A549 (cell line): ENCODE measurements at regions not wholly inside any gene's neighbourhood (a gene's known extent, or its start where the extent isn't known, plus 50 kb on each side); places are given as distances from the start of the nearest gene placed in this dataset.

Source experiments
- BCL3 ChIP-seq: fragments of >200 bp; sonication (Bioruptor Twin); formaldehyde crosslinking; IDR thresholded peaks from 3 replicates; pipeline ENCODE4 v1.6.1; 2016
- BHLHE40 ChIP-seq: IDR thresholded peaks from 2 replicates; pipeline ENCODE4 v1.6.1; 2012; ENCODE audit warnings: low read depth, low read length, inconsistent platforms
- EP300 ChIP-seq, 2 experiments: fragments of >200 bp; sonication (Bioruptor Twin); formaldehyde crosslinking; IDR thresholded peaks; 2 replicates in 1 of 2; 3 replicates in 1 of 2; pipeline ENCODE4 v1.6.1; 2016 to 2017
- JUN ChIP-seq, 2 experiments: fragments of >200 bp; sonication (Bioruptor Twin); formaldehyde crosslinking; IDR thresholded peaks; 2 replicates in 1 of 2; 3 replicates in 1 of 2; pipeline ENCODE4 v1.6.1; 2016 to 2017
- MYC ChIP-seq: IDR thresholded peaks from 2 replicates; pipeline ENCODE4 v1.6.1; 2012; ENCODE audit warnings: mild to moderate bottlenecking, inconsistent platforms, low read length, improper control_type of control experiment, borderline replicate concordance
- POLR2A ChIP-seq: IDR thresholded peaks from 2 replicates; pipeline ENCODE4 v1.6.1; 2012; ENCODE audit warnings: mild to moderate bottlenecking, low read length
- RAD21 ChIP-seq, 2 experiments: fragments of >200 bp in 1 of 2; sonication (Bioruptor Twin) in 1 of 2; formaldehyde crosslinking in 1 of 2; IDR thresholded peaks in 1 of 2; conservative IDR thresholded peaks in 1 of 2; 2 replicates in 1 of 2; 3 replicates in 1 of 2; pipeline ENCODE4 v1.6.1; 2012 to 2018; ENCODE audit warnings: inconsistent platforms in 1 of 2
- RFX5 ChIP-seq: fragments of 450-650 bp; IDR thresholded peaks from 2 replicates; pipeline ENCODE4 v1.7.1; 2014; ENCODE audit warnings: antibody characterized with exemption, mild to moderate bottlenecking, moderate library complexity
- SMC3 ChIP-seq: fragments of >200 bp; sonication (Bioruptor Twin); formaldehyde crosslinking; IDR thresholded peaks from 3 replicates; pipeline ENCODE4 v1.6.1; 2018; ENCODE audit warnings: inconsistent platforms
- USF2 ChIP-seq: fragments of 450-650 bp; IDR thresholded peaks from 2 replicates; pipeline ENCODE4 v1.6.1; 2014; ENCODE audit warnings: antibody characterized with exemption
- ZC3H11A ChIP-seq: fragments of 450-650 bp; IDR thresholded peaks from 2 replicates; pipeline ENCODE4 v1.6.1; 2014; ENCODE audit warnings: antibody characterized with exemption, mild to moderate bottlenecking
- ZNF302 ChIP-seq: fragments of 250-450 bp; sonication (Bioruptor Pico); IDR thresholded peaks from 2 replicates; pipeline ENCODE4 v1.9.0; 2021; ENCODE audit warnings: inconsistent platforms, mild to moderate bottlenecking, moderate library complexity
- TF ChIP-seq, protein P1 (sequence below): fragments of >200 bp; sonication (Bioruptor Twin); formaldehyde crosslinking; IDR thresholded peaks from 3 replicates; pipeline ENCODE4 v1.5.1; 2016

DNA sequence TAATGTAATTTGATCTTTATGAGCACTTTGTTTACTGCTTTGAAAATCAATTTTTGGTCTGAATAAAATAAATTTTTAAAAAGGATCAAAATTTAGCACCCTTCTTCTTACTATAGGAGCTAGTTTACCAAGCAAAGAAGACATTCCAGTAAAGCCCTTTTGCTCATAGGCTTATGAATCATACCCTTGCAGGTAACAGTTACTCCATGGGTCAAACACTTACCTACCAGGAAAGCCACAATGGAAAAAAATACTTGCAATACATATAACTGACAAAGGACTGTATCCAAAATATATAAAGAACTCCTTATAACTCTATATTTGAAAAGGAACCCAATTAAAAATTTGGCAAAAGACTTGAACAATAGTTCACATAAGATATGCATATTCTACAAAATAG is 66.6 kb downstream of the SHOC1 start:
- no peak for TF ChIP-seq ZNF302
- TF ChIP-seq, protein P1, sequence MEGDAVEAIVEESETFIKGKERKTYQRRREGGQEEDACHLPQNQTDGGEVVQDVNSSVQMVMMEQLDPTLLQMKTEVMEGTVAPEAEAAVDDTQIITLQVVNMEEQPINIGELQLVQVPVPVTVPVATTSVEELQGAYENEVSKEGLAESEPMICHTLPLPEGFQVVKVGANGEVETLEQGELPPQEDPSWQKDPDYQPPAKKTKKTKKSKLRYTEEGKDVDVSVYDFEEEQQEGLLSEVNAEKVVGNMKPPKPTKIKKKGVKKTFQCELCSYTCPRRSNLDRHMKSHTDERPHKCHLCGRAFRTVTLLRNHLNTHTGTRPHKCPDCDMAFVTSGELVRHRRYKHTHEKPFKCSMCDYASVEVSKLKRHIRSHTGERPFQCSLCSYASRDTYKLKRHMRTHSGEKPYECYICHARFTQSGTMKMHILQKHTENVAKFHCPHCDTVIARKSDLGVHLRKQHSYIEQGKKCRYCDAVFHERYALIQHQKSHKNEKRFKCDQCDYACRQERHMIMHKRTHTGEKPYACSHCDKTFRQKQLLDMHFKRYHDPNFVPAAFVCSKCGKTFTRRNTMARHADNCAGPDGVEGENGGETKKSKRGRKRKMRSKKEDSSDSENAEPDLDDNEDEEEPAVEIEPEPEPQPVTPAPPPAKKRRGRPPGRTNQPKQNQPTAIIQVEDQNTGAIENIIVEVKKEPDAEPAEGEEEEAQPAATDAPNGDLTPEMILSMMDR: no peak
- TF ChIP-seq JUN (IDR thresholded peaks at IDR 0.05): no peak
- no peak for TF ChIP-seq EP300 (IDR thresholded peaks at IDR 0.05)
- no peak for TF ChIP-seq ZC3H11A
- no peak for TF ChIP-seq POLR2A
- TF ChIP-seq RAD21 (conservative IDR thresholded peaks at IDR 0.05 in 1 of 2, IDR thresholded peaks at IDR 0.05 in 1 of 2): no peak
- no peak for TF ChIP-seq RFX5
- no peak for TF ChIP-seq BHLHE40
- no peak for TF ChIP-seq SMC3
- TF ChIP-seq BCL3: no peak
- TF ChIP-seq USF2: no peak
- no peak for TF ChIP-seq MYC
